ENCODE measurements at regions not wholly inside any gene's neighbourhood (a gene's known extent, or its start where the extent isn't known, plus 50 kb on each side); places are given as distances from the start of the nearest gene placed in this dataset.
"Not testable (repeated sequence)": the region's sequence is repeated elsewhere in the genome, so short reads cannot be mapped to it uniquely, and the experiment has no call there.

- H3K79me2 ChIP-seq (ENCODE audit: insufficient read depth, low read length), result no peaks in the 10 kb centered on the region
- H3K27me3 ChIP-seq (ENCODE audit: low read length), result no peaks in the 10 kb centered on the region
- H4K20me1 ChIP-seq (ENCODE audit: low read depth, low read length), result no peaks in the 10 kb centered on the region; the same call in 1 of the 2 replicates
- TF ChIP-seq CTCF (IDR thresholded peaks at IDR 0.05; ENCODE audit: insufficient read depth, low read length, poor library complexity, severe bottlenecking), result no peak
- no peak for TF ChIP-seq EZH2phosphoT487 (conservative IDR thresholded peaks at IDR 0.05; ENCODE audit: low read length)
- H3F3A ChIP-seq (ENCODE audit: insufficient read depth), result no peaks in the 10 kb centered on the region
- H3K4me2 ChIP-seq (ENCODE audit: low read depth, low read length, poor library complexity, severe bottlenecking), result no peak overlapping the region
- H3K4me3 ChIP-seq (ENCODE audit: insufficient read depth, low read length, poor library complexity, severe bottlenecking), result no peak overlapping the region
- no peak overlapping the region for H3K9ac ChIP-seq (ENCODE audit: low read length)
- H3K27ac ChIP-seq (ENCODE audit: low read depth, low read length), result no peak overlapping the region
- H2AFZ ChIP-seq (ENCODE audit: low read depth, low read length, severe bottlenecking), result no peak overlapping the region
- H3K36me3 ChIP-seq (ENCODE audit: low read length), result no peaks in the 10 kb centered on the region
- H3K9me3 ChIP-seq (ENCODE audit: insufficient read depth, low read length), result no peaks in the 10 kb centered on the region
- H3K9me2 ChIP-seq (replicated peaks; ENCODE audit: insufficient read depth, low read length), result no peaks in the 10 kb centered on the region
These were observed 553.8 kb upstream of the PTCHD4 start for GRCh38 chr6:48664826-48665225.

GRCh38 chr6:48658915-48659314 is 547.9 kb upstream of the PTCHD4 start:
- Histone ChIP-seq H3K27me3 (ENCODE audit: low read length) (no peaks in the 10 kb centered on the region), H3F3A (ENCODE audit: insufficient read depth) (no peaks in the 10 kb centered on the region), H2AFZ (ENCODE audit: low read depth, low read length, severe bottlenecking) (no peak overlapping the region)

GRCh38 chr6:48641544-48641943 is 530.5 kb upstream of the PTCHD4 start:
- H3K36me3 ChIP-seq (ENCODE audit: low read length), result no peaks in the 10 kb centered on the region
- no peak overlapping the region for H3K4me3 ChIP-seq (ENCODE audit: insufficient read depth, low read length, poor library complexity, severe bottlenecking)
- H2AFZ ChIP-seq (ENCODE audit: low read depth, low read length, severe bottlenecking), result no peak overlapping the region
- no peaks in the 10 kb centered on the region for H4K20me1 ChIP-seq (ENCODE audit: low read depth, low read length)
- H3K9me2 ChIP-seq (replicated peaks; ENCODE audit: insufficient read depth, low read length), result no peaks in the 10 kb centered on the region
- H3K27ac ChIP-seq (ENCODE audit: low read depth, low read length), result no peak overlapping the region
- H3K79me2 ChIP-seq (ENCODE audit: insufficient read depth, low read length), result no peaks in the 10 kb centered on the region
- H3K4me2 ChIP-seq (ENCODE audit: low read depth, low read length, poor library complexity, severe bottlenecking), result no peak overlapping the region
- no peaks in the 10 kb centered on the region for H3K27me3 ChIP-seq (ENCODE audit: low read length)
- no peak overlapping the region for H3K9ac ChIP-seq (ENCODE audit: low read length)
- H3F3A ChIP-seq (ENCODE audit: insufficient read depth), result no peaks in the 10 kb centered on the region
- no peak for TF ChIP-seq CTCF (IDR thresholded peaks at IDR 0.05; ENCODE audit: insufficient read depth, low read length, poor library complexity, severe bottlenecking)
- no peaks in the 10 kb centered on the region for H3K9me3 ChIP-seq (ENCODE audit: insufficient read depth, low read length)

More at GRCh38 chr6:48658915-48659314, 547.9 kb upstream of the PTCHD4 start:
- Histone ChIP-seq H3K9me3 (ENCODE audit: insufficient read depth, low read length) (no peaks in the 10 kb centered on the region), H3K79me2 (ENCODE audit: insufficient read depth, low read length) (no peaks in the 10 kb centered on the region), H3K4me2 (ENCODE audit: low read depth, low read length, poor library complexity, severe bottlenecking) (no peak overlapping the region), H4K20me1 (ENCODE audit: low read depth, low read length) (no peaks in the 10 kb centered on the region; the same call in 1 of the 2 replicates), H3K4me3 (ENCODE audit: insufficient read depth, low read length, poor library complexity, severe bottlenecking) (no peak overlapping the region), H3K9me2 (replicated peaks; ENCODE audit: insufficient read depth, low read length) (no peaks in the 10 kb centered on the region), H3K27ac (ENCODE audit: low read depth, low read length) (no peak overlapping the region), H3K9ac (ENCODE audit: low read length) (no peak overlapping the region), H3K36me3 (ENCODE audit: low read length) (no peaks in the 10 kb centered on the region)
- no peak for TF ChIP-seq EZH2phosphoT487 (conservative IDR thresholded peaks at IDR 0.05; ENCODE audit: low read length)
- TF ChIP-seq CTCF (IDR thresholded peaks at IDR 0.05; ENCODE audit: insufficient read depth, low read length, poor library complexity, severe bottlenecking), result no peak

- H3K27ac ChIP-seq (ENCODE audit: low read depth, low read length); H3K4me2 ChIP-seq (ENCODE audit: low read depth, low read length, poor library complexity, severe bottlenecking): not testable (repeated sequence)
These were observed 527.8 kb upstream of the PTCHD4 start for GRCh38 chr6:48638796-48639195.

More at GRCh38 chr6:48638796-48639195, 527.8 kb upstream of the PTCHD4 start:
- H3K9me2 ChIP-seq (replicated peaks; ENCODE audit: insufficient read depth, low read length); H4K20me1 ChIP-seq (ENCODE audit: low read depth, low read length); H3K27me3 ChIP-seq (ENCODE audit: low read length); H3K9me3 ChIP-seq (ENCODE audit: insufficient read depth, low read length); H3K9ac ChIP-seq (ENCODE audit: low read length); H3K4me3 ChIP-seq (ENCODE audit: insufficient read depth, low read length, poor library complexity, severe bottlenecking); H3K36me3 ChIP-seq (ENCODE audit: low read length); H3F3A ChIP-seq (ENCODE audit: insufficient read depth); H3K79me2 ChIP-seq (ENCODE audit: insufficient read depth, low read length); H2AFZ ChIP-seq (ENCODE audit: low read depth, low read length, severe bottlenecking): not testable (repeated sequence)
